GM18907 (cell line): ENCODE measurements at regions not wholly inside any gene's neighbourhood (a gene's known extent, or its start where the extent isn't known, plus 50 kb on each side); places are given as distances from the start of the nearest gene placed in this dataset.
"Not testable (repeated sequence)": the region's sequence is repeated elsewhere in the genome, so short reads cannot be mapped to it uniquely, and the experiment has no call there.

Source experiments
- ATAC-seq: cut with Tn5 transposase; IDR thresholded peaks from one replicate; pipeline ENCODE4 v1.9.1; 2021; ENCODE audit warnings: mild to moderate bottlenecking, moderate library complexity; ENCODE audit not compliant: unreplicated experiment

GRCh38 chr9:62833323-62834200 is 1643.7 kb downstream of the SPATA31A7 start:
- not testable (repeated sequence) for ATAC-seq

DNA sequence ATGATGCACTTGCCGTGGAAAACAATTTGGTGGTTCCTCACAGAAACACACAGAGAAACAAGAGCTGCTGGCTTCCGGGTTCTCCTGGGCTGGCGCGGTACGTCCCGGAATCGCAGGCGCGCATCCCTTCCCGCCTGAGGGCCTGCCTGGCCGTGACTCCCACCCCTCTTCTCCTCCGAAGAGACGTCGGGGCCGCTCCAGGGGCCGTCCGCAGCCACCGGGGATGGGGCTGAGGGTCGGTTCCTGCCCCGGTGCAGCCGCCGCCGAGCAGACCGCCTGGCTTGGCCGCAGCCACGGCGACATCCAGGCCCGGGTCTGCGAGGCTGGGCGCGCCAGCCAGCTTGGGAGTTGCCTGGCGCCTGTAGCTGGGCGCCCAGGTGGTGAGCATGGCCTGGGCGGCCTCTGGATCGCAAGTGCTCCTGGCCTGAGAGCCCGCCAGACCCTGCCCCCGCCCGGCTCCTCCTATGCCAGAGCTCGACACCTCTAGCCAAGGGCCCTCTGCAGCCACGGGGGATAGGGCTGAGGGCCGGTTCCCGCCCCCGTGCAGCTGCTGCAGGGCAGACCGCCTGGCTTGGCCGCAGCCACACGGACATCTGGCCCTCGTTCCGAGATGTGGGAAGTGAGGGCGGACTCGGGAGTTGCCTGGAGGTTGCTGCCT is 1647.5 kb downstream of the SPATA31A7 start:
- peak; percentile 23 for ATAC-seq

DNA sequence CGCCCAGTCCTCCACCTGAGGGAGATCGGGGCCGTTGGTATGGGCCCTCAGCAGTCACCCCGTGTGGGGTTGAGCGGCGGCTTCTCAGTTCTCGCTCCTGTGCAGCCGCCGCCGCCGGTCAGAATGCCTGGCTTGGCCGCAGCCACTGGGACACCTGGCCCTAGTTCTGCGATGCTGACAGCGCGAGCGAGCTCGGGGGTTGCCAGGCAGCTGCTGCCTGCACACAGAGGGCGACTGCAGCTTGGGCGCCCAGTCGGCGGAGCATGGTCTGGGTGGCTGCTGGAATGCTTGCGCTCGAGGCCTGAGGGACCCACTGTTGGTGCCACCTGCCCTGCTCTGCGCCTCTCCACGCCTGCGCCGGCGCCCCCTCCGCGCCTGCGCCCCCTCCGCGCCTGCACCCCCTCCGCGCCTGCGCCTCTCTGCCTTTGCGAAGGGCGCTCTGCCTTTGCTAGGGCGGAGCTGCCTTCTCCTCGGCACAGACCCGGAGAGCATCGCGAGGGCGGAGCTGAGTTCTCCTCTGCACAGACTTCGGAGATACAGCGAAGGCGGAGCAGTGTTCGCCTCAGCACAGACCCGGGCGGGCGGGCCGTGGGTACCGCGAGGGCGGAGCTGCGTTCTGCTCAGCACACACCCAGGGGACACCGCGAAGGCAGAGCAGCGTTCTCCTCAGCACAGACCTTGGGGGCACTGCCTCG is 1648.3 kb downstream of the SPATA31A7 start:
- peak; percentile 100 for ATAC-seq

DNA sequence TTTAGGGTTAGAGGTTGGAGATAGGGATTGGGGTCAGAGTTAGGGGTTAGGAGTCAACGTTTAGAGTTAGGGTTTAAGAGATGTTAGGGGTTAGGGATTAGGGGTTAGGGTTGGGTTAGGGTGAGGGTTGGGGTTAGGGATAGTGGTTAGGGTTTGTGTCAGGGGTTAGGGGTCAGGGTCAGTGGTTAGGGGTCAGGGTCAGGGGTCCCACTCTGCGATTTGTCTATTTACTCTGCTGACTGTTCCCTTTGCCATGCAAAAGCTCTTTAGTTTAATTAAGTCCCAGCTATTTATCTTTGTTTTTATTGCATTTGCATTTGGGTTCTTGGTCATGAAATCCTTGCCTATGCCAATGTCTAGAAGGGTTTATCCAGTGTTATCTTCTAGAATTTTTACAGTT is 1649.3 kb downstream of the SPATA31A7 start:
- ATAC-seq: not testable (repeated sequence)

- not testable (repeated sequence) for ATAC-seq
Observed at GRCh38 chr9:62843145-62843544, 1653.3 kb downstream of the SPATA31A7 start.

- not testable (repeated sequence) for ATAC-seq
Observed at GRCh38 chr9:62843706-62844290, 1654.0 kb downstream of the SPATA31A7 start.

DNA sequence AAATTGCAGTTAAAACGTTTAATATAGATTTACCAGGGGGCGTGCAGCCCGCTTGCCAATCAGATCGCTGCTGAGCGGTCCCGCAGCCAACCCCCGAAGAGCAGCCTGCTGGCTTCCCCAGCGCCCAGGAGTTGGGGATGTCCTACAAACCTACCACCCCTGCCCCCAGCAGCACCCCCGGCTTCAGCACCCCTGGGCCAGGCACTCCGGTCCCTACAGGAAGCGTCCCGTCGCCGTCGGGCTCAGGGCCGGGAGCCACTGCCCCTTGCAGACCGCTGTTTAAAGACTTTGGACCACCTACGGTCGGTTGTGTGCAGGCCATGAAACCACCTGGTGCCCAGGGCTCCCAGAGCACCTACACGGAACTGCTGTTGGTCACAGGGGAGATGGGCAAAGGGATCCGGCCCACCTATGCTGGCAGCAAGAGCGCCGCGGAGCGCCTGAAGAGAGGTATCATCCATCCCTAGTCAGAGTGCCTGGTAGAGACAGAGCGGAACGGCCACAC is 1654.9 kb downstream of the SPATA31A7 start:
- ATAC-seq: not testable (repeated sequence)

DNA sequence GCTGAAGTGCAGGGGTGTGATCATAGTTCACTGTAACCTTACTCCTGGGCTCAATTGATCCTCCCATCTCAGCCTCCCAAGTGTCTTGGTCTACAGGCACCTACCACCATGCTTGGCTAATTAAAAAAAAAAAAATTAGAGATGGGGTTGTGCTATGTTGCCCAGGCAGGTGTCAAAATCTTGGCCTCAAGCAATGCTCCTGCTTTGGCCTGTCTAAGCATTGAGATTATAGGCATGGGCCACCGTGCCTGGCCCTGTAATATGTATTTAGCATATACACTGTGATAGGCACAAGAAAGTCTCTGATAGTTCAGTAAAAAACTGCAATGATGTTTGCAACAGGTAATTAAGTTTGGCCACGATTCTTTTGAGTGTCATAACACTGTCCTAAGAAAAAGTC is 1658.4 kb downstream of the SPATA31A7 start:
- ATAC-seq: not testable (repeated sequence)

GRCh38 chr9:62849991-62850390 is 1660.2 kb downstream of the SPATA31A7 start:
- ATAC-seq: not testable (repeated sequence)

- not testable (repeated sequence) for ATAC-seq
Observed at GRCh38 chr9:62857280-62857679, 1667.4 kb downstream of the SPATA31A7 start.

GRCh38 chr9:62858240-62858639 is 1668.4 kb downstream of the SPATA31A7 start:
- not testable (repeated sequence) for ATAC-seq

DNA sequence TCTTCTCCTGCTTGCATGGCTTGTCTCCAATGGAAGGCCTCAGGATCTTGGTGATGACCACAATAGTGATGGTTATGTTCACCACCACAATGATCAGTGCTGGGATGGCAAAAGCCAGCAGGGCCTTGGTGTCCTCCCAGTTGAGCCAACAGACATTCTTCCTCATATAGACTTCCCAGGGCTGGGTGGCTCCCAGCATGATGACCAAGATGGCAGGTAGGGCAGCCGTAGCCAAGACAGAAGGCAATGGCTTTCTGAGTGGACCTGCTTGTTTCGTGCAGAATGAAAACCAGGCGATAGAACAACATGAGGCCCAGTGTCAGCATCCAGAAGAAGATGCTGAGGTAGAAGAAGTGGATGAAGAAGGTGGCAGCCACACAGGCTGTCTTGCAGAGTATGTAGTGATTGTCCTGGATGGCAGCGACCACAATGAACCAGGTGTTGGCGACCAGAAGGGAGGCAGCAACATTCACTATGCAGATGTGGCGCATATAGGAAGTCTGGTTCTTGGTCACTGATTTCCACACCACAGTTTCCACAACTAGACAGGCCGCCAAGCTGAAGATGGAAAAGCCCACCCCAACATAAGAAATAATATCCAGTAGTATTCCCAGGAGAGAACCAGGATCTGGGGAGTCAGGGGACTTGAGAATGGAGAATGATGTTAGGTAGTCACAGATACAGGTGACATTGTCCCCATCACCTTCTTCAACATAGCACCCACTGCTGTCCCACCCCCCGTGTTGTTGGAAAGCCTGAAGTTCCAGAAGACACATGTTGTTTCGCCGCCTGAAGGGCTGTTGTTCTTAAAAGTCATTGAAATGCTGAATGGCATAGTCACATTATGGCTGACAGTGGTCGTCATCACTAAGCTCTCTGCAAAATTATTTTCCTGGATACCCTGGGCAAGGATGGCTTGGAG is 1671.4 kb downstream of the SPATA31A7 start:
- ATAC-seq: not testable (repeated sequence)

- ATAC-seq: not testable (repeated sequence)
Observed at GRCh38 chr9:62862180-62862579, 1672.3 kb downstream of the SPATA31A7 start.

DNA sequence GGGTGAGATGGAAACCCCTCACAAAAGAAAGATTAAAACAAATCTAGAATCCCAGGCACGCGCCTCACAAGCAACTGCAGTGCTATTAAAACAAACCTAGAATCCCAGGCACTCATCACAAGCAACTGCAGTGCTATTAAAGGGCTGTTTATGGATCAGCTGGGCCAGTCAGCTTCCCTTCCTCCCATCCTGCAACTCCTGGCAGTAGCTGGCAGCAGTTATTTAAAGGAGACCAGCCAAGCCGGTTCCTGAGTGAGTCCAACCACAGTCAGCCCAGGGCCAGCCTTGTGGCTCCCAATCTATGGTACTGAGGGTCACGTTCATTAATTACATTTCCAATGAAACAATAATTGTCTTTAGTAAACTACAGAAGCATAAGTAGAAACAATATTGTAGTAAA is 1673.5 kb downstream of the SPATA31A7 start:
- ATAC-seq: not testable (repeated sequence)

DNA sequence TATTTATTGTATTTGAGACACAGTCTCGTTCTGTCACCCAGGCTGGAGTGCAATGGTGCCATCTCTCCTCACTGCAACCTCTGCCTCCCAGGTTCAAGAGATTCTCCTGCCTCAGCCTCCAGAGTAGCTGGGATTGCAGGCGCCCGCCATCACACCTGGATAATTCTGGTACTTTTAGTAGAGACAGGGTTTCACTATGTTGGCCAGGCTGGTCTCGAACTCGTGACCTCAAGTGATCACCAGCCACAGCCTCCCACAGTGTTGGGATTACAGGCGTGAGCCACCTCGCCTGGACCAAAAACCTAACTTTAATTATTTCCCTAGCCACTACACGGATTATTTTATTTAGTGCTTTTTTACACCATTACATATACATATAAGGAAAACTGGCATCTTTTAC is 1674.0 kb downstream of the SPATA31A7 start:
- not testable (repeated sequence) for ATAC-seq

GRCh38 chr9:62864481-62865469 is 1674.9 kb downstream of the SPATA31A7 start:
- ATAC-seq: not testable (repeated sequence)

DNA sequence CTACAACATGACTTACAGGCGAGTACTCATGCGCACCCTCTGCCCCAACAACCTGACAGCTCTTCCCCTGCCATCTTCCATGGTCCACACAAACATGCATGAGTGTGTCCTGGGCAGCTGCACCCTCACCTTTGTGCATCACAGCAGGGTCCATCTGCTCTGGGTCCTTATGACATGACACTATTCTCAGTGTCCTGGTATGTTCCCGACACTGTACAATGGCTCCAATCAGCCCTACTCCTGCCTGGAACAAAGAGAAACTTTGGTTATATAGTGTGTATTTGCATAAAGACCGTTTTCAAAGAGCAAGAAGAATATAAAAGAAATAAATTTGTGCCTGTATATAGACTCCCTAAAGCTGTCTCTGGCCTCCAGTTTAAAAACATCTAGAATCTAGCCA is 1679.2 kb downstream of the SPATA31A7 start:
- not testable (repeated sequence) for ATAC-seq

DNA sequence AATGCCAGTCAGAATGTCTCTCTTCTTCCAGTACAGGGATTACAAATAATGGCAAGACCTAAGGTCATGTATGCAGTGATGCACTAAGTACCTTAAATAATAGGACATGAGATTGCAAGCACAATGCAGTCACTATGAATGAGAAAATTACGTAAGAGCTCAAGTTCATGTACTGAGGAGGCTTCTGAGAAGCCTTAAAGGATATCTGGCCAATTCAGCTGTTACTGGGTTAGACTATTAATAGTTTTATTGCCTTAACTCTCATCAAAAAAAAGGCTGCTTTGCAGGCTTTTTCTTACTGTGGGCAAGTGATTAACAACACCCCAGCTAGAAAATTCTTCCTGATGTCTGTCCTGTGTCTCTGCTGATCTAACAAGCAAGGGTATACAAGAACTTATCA is 1681.9 kb downstream of the SPATA31A7 start:
- not testable (repeated sequence) for ATAC-seq
